Fibroblast of mammary gland (primary cell): ENCODE measurements at regions not wholly inside any gene's neighbourhood (a gene's known extent, or its start where the extent isn't known, plus 50 kb on each side); places are given as distances from the start of the nearest gene placed in this dataset.

ENCODE experiments used
- DNase-seq: peaks from one replicate; pipeline ENCODE4 v3.0.0-alpha.2; 2010; ENCODE audit warnings: low read depth
- H3K4me3 ChIP-seq: 2 replicates; pipeline ENCODE4 v1.5.1; 2011; ENCODE audit warnings: low read depth, mild to moderate bottlenecking, low read length, moderate library complexity; ENCODE audit not compliant: control insufficient read depth
- CTCF ChIP-seq: conservative IDR thresholded peaks from 2 replicates; pipeline ENCODE4 v1.5.1; 2011; ENCODE audit warnings: low read depth, low read length, inconsistent platforms; ENCODE audit not compliant: control insufficient read depth, insufficient read depth

DNA sequence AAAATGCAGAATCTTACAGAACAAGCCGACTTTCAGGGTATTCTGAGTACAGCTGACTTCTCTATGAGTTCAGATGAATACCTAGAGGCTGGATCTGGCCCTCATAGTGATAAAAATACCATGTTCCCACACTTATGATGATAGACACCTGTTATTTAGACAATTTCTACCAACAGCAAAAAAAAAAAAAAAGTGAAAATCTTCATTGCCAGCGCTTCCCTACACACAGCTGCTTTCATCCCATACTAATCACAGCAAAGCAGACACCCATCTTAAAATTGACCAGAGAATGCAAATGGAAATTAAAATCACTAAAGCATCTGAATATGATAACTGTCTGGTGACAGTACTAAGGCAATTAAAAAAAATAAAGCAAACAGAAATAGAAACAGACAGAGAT is 132.1 kb upstream of the ADGRL3 start:
- H3K4me3 ChIP-seq, result no peak overlapping the region
- no peak for TF ChIP-seq CTCF
- DNase-seq, result no peak

GRCh38 chr4:61068745-61069144 is 131.4 kb upstream of the ADGRL3 start:
- TF ChIP-seq CTCF, result no peak
- H3K4me3 ChIP-seq, result no peak overlapping the region
- DNase-seq, result peak; percentile 0

- DNase-seq, result no peak
Measured at GRCh38 chr4:61070269-61070668, 129.9 kb upstream of the ADGRL3 start.

GRCh38 chr4:61079427-61079826 is 120.7 kb upstream of the ADGRL3 start:
- no peak for DNase-seq
- no peak for TF ChIP-seq CTCF
- H3K4me3 ChIP-seq, result no peak overlapping the region

More at GRCh38 chr4:61070269-61070668, 129.9 kb upstream of the ADGRL3 start:
- H3K4me3 ChIP-seq, result no peak overlapping the region
- no peak for TF ChIP-seq CTCF

GRCh38 chr4:61079976-61080375 is 120.2 kb upstream of the ADGRL3 start:
- no peak for TF ChIP-seq CTCF
- H3K4me3 ChIP-seq, result no peak overlapping the region
- no peak for DNase-seq

DNA sequence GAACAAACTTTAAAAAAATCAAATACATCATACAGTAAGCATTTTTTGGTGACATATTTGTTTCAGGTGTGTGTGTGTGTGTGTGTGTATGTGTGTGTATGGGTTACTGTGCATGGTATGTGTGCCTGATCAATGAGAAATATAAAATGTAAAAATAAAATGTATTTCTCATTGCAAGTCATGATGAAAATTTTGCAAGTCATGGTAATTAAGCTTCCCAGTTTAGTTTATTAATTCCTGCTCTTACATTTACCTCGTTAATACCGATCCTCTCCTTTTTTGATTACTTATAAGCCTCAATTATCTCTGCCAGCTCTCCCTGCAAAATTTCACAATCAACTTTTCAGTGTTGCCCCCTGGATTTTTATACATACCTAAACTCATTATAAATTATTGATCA is 114.6 kb upstream of the ADGRL3 start:
- no peak for TF ChIP-seq CTCF
- no peak for DNase-seq
- no peak overlapping the region for H3K4me3 ChIP-seq

DNA sequence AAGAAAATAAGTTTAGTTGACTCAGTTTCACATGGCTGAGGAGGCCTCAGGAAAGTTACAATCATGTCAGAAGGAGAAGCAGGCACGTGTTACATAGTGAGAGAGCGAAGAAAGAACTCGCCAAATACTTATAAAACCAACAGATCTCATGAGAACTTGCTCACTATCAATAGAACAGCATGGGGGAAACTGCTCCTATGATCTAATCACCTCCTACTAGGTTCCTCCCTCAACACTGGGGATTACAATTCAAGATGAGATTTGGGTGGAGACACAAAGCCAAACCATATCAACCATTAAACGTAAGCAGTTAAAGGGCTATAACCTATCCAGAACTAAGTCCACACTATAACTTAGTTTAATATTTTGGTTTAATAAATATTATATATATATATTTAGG is 113.8 kb upstream of the ADGRL3 start:
- TF ChIP-seq CTCF, result no peak
- DNase-seq, result no peak
- no peak overlapping the region for H3K4me3 ChIP-seq
